Natural killer cell (primary cell): ENCODE measurements at regions not wholly inside any gene's neighbourhood (a gene's known extent, or its start where the extent isn't known, plus 50 kb on each side); places are given as distances from the start of the nearest gene placed in this dataset.
"Not testable (repeated sequence)": the region's sequence is repeated elsewhere in the genome, so short reads cannot be mapped to it uniquely, and the experiment has no call there.

Experiments used
- ATAC-seq, 3 donors: fragments of 150-1000 bp in 2 of 3; fragments of 200-7000 bp in 1 of 3; cut with Tn5 transposase; 1 replicate in 1 of 3; 2 replicates in 2 of 3; pipeline ENCODE4 v1.10.0; 2021; ENCODE audit warnings: mild to moderate bottlenecking in 2 of 3, moderate library complexity in 2 of 3
- DNase-seq, 2 donors: peaks; one replicate each; pipeline versions ENCODE4 v3.0.0 to v3.0.0-alpha.2; 2013 to 2021; ENCODE audit warnings: mixed read lengths in 1 of 2
- H3K27ac ChIP-seq: one replicate; pipeline ENCODE4 v1.5.1; 2013; ENCODE audit warnings: mild to moderate bottlenecking, low read length
- H3K27me3 ChIP-seq: one replicate; pipeline ENCODE4 v1.6.1; 2013; ENCODE audit warnings: low read length; ENCODE audit not compliant: control insufficient read depth, insufficient read depth
- H3K36me3 ChIP-seq: one replicate; pipeline ENCODE4 v1.6.1; 2013; ENCODE audit warnings: low read length; ENCODE audit not compliant: control insufficient read depth, insufficient read depth
- H3K4me1 ChIP-seq: one replicate; pipeline ENCODE4 v1.6.1; 2013; ENCODE audit warnings: low read length; ENCODE audit not compliant: control insufficient read depth, insufficient read depth
- H3K4me3 ChIP-seq: one replicate; pipeline ENCODE4 v1.5.1; 2013; ENCODE audit warnings: low read length
- H3K9me3 ChIP-seq: one replicate; pipeline ENCODE4 v1.6.1; 2013; ENCODE audit warnings: low read length; ENCODE audit not compliant: control insufficient read depth, insufficient read depth
- H3K27ac Mint-ChIP-seq, 2 donors: one replicate each; pipeline ENCODE4 v1.8.0; 2022; ENCODE audit warnings: mild to moderate bottlenecking in 2 of 2, mixed read lengths in 2 of 2, moderate library complexity in 1 of 2
- H3K27me3 Mint-ChIP-seq, 2 donors: one replicate each; pipeline ENCODE4 v1.8.0; 2022; ENCODE audit warnings: low read depth in 2 of 2, mixed read lengths in 2 of 2
- H3K36me3 Mint-ChIP-seq: one replicate; pipeline ENCODE4 v1.8.0; 2022; ENCODE audit warnings: mixed read lengths
- H3K4me1 Mint-ChIP-seq, 2 donors: one replicate each; pipeline ENCODE4 v1.8.0; 2022; ENCODE audit warnings: mixed read lengths in 2 of 2
- H3K4me3 Mint-ChIP-seq: one replicate; pipeline ENCODE4 v1.8.0; 2022; ENCODE audit warnings: mild to moderate bottlenecking, moderate library complexity, mixed read lengths
- H3K9me3 Mint-ChIP-seq, 2 donors: one replicate each; pipeline ENCODE4 v1.8.0; 2022; ENCODE audit warnings: mixed read lengths in 2 of 2
- WGBS: methylation state at CpG from one replicate; pipeline ENCODE4 v1.1.7; 2013; ENCODE audit warnings: missing lambda C conversion rate; ENCODE audit not compliant: insufficient coverage; 5-methylcytosine and 5-hydroxymethylcytosine counted together
- intact Hi-C: fragments of 100-400 bp; cut with micrococcal nuclease; formaldehyde crosslinking; loops from one replicate; pipeline ENCODE4 v1.14.2; 2022
- TF ChIP-seq, protein P1 (sequence below): fragments of 200-600 bp; IDR thresholded peaks from one replicate; pipeline ENCODE4 v1.8.0; 2022; ENCODE audit warnings: antibody characterized with exemption

DNA sequence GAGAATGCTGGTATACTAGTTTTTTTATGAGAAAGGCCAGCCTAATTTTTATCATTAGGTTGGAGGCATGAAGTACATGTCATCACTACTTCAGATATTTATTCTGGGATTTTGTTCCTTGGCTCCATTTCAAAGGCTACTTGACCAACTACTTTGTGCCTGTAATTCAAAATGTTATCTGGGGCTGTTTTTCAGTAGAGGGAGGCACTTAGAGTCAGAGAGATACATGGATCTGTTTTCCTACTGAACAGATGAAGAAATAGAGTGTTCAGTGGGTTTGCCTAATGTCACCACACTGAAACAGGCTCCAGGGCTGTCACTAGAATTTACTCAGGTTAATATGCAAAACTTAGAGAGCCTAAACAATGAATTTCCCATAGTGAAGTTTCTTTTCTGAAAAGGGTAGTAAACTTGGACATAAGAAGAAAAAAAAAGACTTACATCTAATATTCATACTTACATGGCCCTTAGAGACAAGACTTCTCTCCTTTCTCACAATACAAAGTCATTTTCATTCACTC is 127.3 kb upstream of the ITGB1 start:
- Mint-ChIP-seq H3K4me1 (peaks cover 14 to 20% of the 10 kb centered on the region in 2 donors), H3K27me3 (peaks cover 0 to 7% of the 10 kb centered on the region in 2 donors), H3K4me3 (no peak overlapping the region), H3K9me3 (peaks cover 0 to 3% of the 10 kb centered on the region in 2 donors), H3K27ac (no peak overlapping the region), H3K36me3 (peaks cover 7% of the 10 kb centered on the region)
- ATAC-seq (no peak), DNase-seq (no peak)
- Histone ChIP-seq H3K4me3 (no peak overlapping the region), H3K4me1 (no peaks in the 10 kb centered on the region), H3K27me3 (no peaks in the 10 kb centered on the region), H3K36me3 (no peaks in the 10 kb centered on the region), H3K27ac (no peak overlapping the region), H3K9me3 (peaks cover 9% of the 10 kb centered on the region)
- TF ChIP-seq, protein P1, sequence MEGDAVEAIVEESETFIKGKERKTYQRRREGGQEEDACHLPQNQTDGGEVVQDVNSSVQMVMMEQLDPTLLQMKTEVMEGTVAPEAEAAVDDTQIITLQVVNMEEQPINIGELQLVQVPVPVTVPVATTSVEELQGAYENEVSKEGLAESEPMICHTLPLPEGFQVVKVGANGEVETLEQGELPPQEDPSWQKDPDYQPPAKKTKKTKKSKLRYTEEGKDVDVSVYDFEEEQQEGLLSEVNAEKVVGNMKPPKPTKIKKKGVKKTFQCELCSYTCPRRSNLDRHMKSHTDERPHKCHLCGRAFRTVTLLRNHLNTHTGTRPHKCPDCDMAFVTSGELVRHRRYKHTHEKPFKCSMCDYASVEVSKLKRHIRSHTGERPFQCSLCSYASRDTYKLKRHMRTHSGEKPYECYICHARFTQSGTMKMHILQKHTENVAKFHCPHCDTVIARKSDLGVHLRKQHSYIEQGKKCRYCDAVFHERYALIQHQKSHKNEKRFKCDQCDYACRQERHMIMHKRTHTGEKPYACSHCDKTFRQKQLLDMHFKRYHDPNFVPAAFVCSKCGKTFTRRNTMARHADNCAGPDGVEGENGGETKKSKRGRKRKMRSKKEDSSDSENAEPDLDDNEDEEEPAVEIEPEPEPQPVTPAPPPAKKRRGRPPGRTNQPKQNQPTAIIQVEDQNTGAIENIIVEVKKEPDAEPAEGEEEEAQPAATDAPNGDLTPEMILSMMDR: no peak
- intact Hi-C loops: no loop called here

DNA sequence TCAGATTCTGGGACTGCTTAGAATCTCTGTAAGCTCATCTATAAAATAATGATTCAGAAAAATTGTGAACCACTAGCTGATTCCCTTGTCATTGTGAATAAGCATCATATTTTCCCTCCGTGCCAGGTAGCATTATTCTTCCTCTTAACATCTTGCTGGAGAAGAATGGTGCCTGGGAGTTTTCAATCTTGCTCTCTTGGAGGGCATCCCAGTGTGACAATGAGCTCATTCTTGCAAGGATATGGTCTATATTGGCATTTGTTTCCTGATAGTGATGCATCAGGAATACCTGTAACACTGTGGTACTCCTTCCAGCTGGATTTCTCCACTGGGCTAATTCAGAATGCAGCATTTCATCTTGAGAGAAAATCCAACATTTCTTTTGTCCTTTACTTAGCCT is 126.4 kb upstream of the ITGB1 start:
- H3K36me3 Mint-ChIP-seq: peaks cover 7% of the 10 kb centered on the region
- Histone ChIP-seq H3K4me1 (no peaks in the 10 kb centered on the region), H3K27ac (no peak overlapping the region), H3K27me3 (no peaks in the 10 kb centered on the region), H3K36me3 (no peaks in the 10 kb centered on the region), H3K9me3 (peaks cover 8% of the 10 kb centered on the region), H3K4me3 (no peak overlapping the region)
- peaks cover 14 to 20% of the 10 kb centered on the region in 2 donors for H3K4me1 Mint-ChIP-seq
- no peak overlapping the region for H3K4me3 Mint-ChIP-seq
- intact Hi-C loops: no loop called here
- WGBS: 100% methylated on average over 1 of the region's 1 CpG
- TF ChIP-seq, protein P1: no peak
- no peak for DNase-seq
- no peak for ATAC-seq
- H3K27ac Mint-ChIP-seq: no peak overlapping the region
- peaks cover 0 to 3% of the 10 kb centered on the region in 2 donors for H3K9me3 Mint-ChIP-seq
- H3K27me3 Mint-ChIP-seq: peaks cover 3 to 7% of the 10 kb centered on the region in 2 donors

DNA sequence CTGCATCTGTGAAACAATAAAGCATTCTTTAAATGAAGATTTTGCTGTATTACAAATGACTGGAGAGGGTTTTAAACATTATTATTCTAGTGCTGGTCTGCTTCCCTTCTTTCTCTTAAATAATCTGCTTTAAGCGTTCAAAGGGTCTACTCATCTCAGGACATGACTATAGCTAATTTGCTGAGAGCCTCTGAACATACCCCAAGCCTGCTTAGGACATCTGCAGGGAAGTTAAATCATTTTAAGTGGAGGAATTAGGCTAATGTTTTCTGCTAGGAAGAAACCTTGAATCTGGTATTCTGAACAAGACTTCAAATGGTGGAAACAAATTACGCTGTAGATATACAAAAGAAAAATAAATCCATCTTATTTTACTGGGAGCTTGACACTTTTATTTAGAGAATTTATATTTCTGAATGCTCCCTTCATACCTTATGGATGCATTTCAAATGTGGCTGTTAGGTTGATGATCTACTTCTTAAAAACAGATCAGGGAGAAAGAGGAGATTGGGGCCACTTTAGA is 124.4 kb upstream of the ITGB1 start:
- peaks cover under 1% of the 10 kb centered on the region for H3K36me3 Mint-ChIP-seq
- Histone ChIP-seq H3K4me1 (no peaks in the 10 kb centered on the region), H3K27me3 (no peaks in the 10 kb centered on the region), H3K4me3 (no peak overlapping the region), H3K27ac (no peak overlapping the region), H3K9me3 (peaks cover 4% of the 10 kb centered on the region), H3K36me3 (no peaks in the 10 kb centered on the region)
- H3K27me3 Mint-ChIP-seq: peaks cover 4 to 7% of the 10 kb centered on the region in 2 donors
- ATAC-seq: no peak
- H3K9me3 Mint-ChIP-seq: no peaks in the 10 kb centered on the region
- DNase-seq: no peak
- H3K27ac Mint-ChIP-seq: no peak overlapping the region
- TF ChIP-seq, protein P1: no peak
- no peak overlapping the region for H3K4me3 Mint-ChIP-seq
- intact Hi-C loops: no loop called here
- WGBS: 80% methylated on average over 1 of the region's 2 CpGs
- H3K4me1 Mint-ChIP-seq: peaks cover 8 to 13% of the 10 kb centered on the region in 2 donors

DNA sequence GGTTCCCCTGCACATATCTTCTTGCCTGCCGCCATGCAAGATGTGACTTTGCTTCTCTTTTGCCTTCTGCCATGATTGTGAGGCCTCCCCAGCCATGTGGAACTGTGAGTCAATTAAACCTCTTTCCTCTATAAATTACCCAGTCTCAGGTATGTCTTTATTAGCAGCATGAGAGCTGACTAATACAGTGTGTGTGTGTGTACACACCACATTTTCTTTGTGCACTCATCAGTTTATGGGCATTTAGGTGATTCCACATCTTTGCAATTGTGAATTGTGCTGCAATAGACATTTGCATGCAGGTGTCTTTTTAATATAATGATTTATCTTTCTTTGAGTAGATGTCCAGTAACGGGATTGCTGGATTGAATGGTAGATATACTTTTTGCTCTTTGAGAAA is 122.4 kb upstream of the ITGB1 start:
- ATAC-seq, H3K4me1 ChIP-seq, H3K9me3 ChIP-seq, H3K36me3 Mint-ChIP-seq, H3K27ac Mint-ChIP-seq, H3K36me3 ChIP-seq, H3K27me3 Mint-ChIP-seq, H3K27ac ChIP-seq, DNase-seq, H3K4me3 ChIP-seq, H3K27me3 ChIP-seq, intact Hi-C loops, H3K4me1 Mint-ChIP-seq, H3K9me3 Mint-ChIP-seq, H3K4me3 Mint-ChIP-seq: not testable (repeated sequence)
- WGBS: 70% methylated on average over 1 of the region's 2 CpGs
